WERI-Rb-1 (cell line): ENCODE measurements at regions not wholly inside any gene's neighbourhood (a gene's known extent, or its start where the extent isn't known, plus 50 kb on each side); places are given as distances from the start of the nearest gene placed in this dataset.

Experiments used
- DNase-seq: peaks from one replicate; pipeline ENCODE4 v3.0.0-alpha.2; 2020
- H3K27ac ChIP-seq: fragments of 250-450 bp; sonication (Bioruptor Pico); 2 replicates; pipeline ENCODE4 v1.5.1; 2020; ENCODE audit warnings: mild to moderate bottlenecking, moderate library complexity
- H3K27me3 ChIP-seq: fragments of 250-450 bp; sonication (Bioruptor Pico); 2 replicates; pipeline ENCODE4 v1.5.1; 2021; ENCODE audit warnings: mild to moderate bottlenecking, low read depth, moderate library complexity; ENCODE audit not compliant: insufficient read depth, severe bottlenecking
- H3K36me3 ChIP-seq: fragments of 250-450 bp; sonication (Bioruptor Pico); 2 replicates; pipeline ENCODE4 v1.5.1; 2020; ENCODE audit warnings: mild to moderate bottlenecking, moderate library complexity
- H3K4me3 ChIP-seq: 2 replicates; pipeline ENCODE4 v1.5.1; 2011; ENCODE audit warnings: low read depth, mild to moderate bottlenecking, control low read depth, low read length
- H3K9me3 ChIP-seq: fragments of 250-450 bp; sonication (Bioruptor Pico); 2 replicates; pipeline ENCODE4 v1.5.1; 2021; ENCODE audit warnings: mild to moderate bottlenecking, moderate library complexity; ENCODE audit not compliant: severe bottlenecking
- CTCF ChIP-seq: IDR thresholded peaks from 2 replicates; pipeline ENCODE4 v1.5.1; 2011; ENCODE audit warnings: low read depth, mild to moderate bottlenecking, control low read depth, inconsistent platforms, low read length

GRCh38 chr18:22355598-22355997, 62.1 kb downstream of the CTAGE1 start:
- Histone ChIP-seq H3K27me3 (peaks cover 65% of the 10 kb centered on the region), H3K36me3 (no peaks in the 10 kb centered on the region), H3K27ac (no peak overlapping the region), H3K4me3 (no peak overlapping the region), H3K9me3 (no peaks in the 10 kb centered on the region)
- no peak for TF ChIP-seq CTCF
- no peak for DNase-seq

DNA sequence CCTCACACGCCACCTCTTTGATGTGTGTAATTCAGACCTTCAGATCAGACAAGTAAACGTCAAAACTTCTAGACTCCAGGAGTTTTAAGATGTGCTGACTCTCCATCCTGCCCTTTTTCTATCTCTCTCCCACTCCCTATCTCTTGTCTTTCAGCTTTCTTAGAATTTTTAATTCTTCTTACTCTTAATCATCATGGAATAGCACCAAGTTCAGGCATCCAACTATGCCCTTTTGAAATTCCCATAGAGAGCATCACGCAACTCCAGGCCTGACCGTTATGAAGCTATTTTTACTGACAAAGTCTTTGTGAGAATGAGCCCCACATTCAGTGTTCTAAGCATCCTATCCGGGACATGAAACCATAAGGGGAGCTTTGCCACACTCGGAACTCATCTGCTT, 62.6 kb downstream of the CTAGE1 start:
- no peaks in the 10 kb centered on the region for H3K36me3 ChIP-seq
- peaks cover 67% of the 10 kb centered on the region for H3K27me3 ChIP-seq
- no peak overlapping the region for H3K4me3 ChIP-seq
- no peak for DNase-seq
- TF ChIP-seq CTCF = no peak
- H3K9me3 ChIP-seq = no peaks in the 10 kb centered on the region
- no peak overlapping the region for H3K27ac ChIP-seq

GRCh38 chr18:22349966-22350365, 67.7 kb downstream of the CTAGE1 start:
- no peak overlapping the region for H3K27ac ChIP-seq

DNA sequence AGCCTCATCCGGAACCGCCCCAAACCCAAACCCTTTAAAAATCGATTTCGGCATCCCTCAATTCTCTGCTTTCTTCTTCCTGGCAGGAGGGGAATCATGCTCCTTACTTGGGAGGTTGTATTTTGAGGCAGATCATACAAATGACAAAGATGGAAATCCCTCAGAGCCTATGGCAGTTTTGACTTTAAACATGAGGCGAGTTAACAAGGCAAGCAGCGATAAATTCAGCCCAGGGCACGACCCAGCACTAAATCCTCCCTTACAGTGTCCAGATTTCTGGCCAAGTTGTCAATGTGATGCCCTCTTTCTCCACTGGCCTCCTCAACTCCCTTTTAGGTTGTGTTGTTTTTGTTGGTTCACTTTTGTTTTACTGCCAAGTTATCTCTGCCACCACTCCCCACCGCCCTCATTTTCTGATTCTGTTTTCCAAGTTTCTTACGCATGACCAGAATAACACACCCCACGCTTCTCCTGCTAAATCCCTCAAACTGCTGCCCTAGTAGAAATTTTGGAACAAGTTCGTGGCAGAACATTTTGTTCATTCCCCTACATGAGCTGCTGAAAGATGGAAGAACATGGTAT, 68.3 kb downstream of the CTAGE1 start:
- Histone ChIP-seq H3K4me3 (no peak overlapping the region), H3K27ac (no peak overlapping the region), H3K9me3 (peaks cover 2% of the 10 kb centered on the region), H3K36me3 (no peaks in the 10 kb centered on the region), H3K27me3 (peaks cover 86% of the 10 kb centered on the region)
- no peak for DNase-seq
- no peak for TF ChIP-seq CTCF

More at GRCh38 chr18:22349966-22350365, 67.7 kb downstream of the CTAGE1 start:
- H3K27me3 ChIP-seq = peaks cover 82% of the 10 kb centered on the region
- H3K36me3 ChIP-seq = no peaks in the 10 kb centered on the region
- no peak overlapping the region for H3K4me3 ChIP-seq
- DNase-seq = no peak
- TF ChIP-seq CTCF = no peak
- H3K9me3 ChIP-seq = peaks cover 2% of the 10 kb centered on the region

- H3K27ac ChIP-seq = no peak overlapping the region
- DNase-seq = no peak
- peaks cover 2% of the 10 kb centered on the region for H3K9me3 ChIP-seq
- no peak for TF ChIP-seq CTCF
- H3K4me3 ChIP-seq = no peak overlapping the region
- peaks cover 88% of the 10 kb centered on the region for H3K27me3 ChIP-seq
- H3K36me3 ChIP-seq = no peaks in the 10 kb centered on the region
Measured at GRCh38 chr18:22348521-22349316, 69.0 kb downstream of the CTAGE1 start.
